RWPE2 (cell line): ENCODE measurements at regions not wholly inside any gene's neighbourhood (a gene's known extent, or its start where the extent isn't known, plus 50 kb on each side); places are given as distances from the start of the nearest gene placed in this dataset.

ENCODE experiments used
- ATAC-seq: fragments of 200-7000 bp; cut with Tn5 transposase; 3 replicates; pipeline ENCODE4 v1.9.1; 2021; ENCODE audit warnings: low read depth
- DNase-seq: peaks from one replicate; pipeline ENCODE4 v3.0.0-alpha.2; 2020; ENCODE audit warnings: low spot score
- H3K27ac ChIP-seq: fragments of 450-650 bp; 2 replicates; pipeline ENCODE4 v1.5.1; 2017; ENCODE audit warnings: mild to moderate bottlenecking; ENCODE audit not compliant: poor library complexity, severe bottlenecking
- H3K27me3 ChIP-seq: fragments of 250-450 bp; sonication (Bioruptor Pico); 2 replicates; pipeline ENCODE4 v1.5.1; 2021; ENCODE audit warnings: mild to moderate bottlenecking, moderate library complexity; ENCODE audit not compliant: insufficient read depth, poor library complexity, severe bottlenecking
- H3K36me3 ChIP-seq: fragments of 250-450 bp; sonication (Bioruptor Pico); 2 replicates; pipeline ENCODE4 v1.5.1; 2020; ENCODE audit warnings: low read depth, mild to moderate bottlenecking, moderate library complexity
- H3K4me1 ChIP-seq: fragments of 250-450 bp; sonication (Bioruptor Pico); 2 replicates; pipeline ENCODE4 v1.5.1; 2021; ENCODE audit warnings: mild to moderate bottlenecking, moderate library complexity; ENCODE audit not compliant: insufficient read depth, poor library complexity, severe bottlenecking
- H3K4me3 ChIP-seq: fragments of 250-450 bp; sonication (Bioruptor Pico); 2 replicates; pipeline ENCODE4 v1.5.1; 2021; ENCODE audit warnings: mild to moderate bottlenecking, moderate library complexity; ENCODE audit not compliant: severe bottlenecking
- H3K9me3 ChIP-seq: fragments of 250-450 bp; sonication (Bioruptor Pico); 2 replicates; pipeline ENCODE4 v1.5.1; 2021; ENCODE audit warnings: mild to moderate bottlenecking, moderate library complexity; ENCODE audit not compliant: severe bottlenecking
- TF ChIP-seq, protein P1 (sequence below): fragments of 450-650 bp; IDR thresholded peaks from one replicate; pipeline ENCODE4 v1.5.1; 2017; ENCODE audit warnings: mild to moderate bottlenecking, moderate library complexity; ENCODE audit not compliant: poor library complexity, severe bottlenecking

DNA sequence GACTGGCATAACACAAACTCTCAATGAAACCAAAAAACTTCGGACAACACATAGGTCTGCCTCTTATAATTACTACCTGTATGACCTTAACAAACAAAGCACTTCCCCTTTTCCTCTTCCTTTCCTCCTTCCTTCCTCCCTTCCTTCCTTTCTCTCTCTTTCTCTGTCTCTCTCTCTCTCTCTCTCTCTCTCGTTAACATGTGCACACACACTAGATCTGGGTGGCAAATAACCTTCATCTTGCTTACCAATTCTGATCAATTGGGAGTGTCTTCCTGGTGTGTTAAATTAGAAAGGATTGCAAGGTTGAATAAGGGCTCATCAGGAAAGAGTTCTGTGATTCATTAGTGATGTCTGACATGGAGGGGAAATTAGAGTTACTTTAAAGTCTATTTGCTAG is 307.8 kb upstream of the PRKD1 start:
- Histone ChIP-seq H3K27ac (no peak overlapping the region), H3K36me3 (no peaks in the 10 kb centered on the region), H3K4me1 (no peaks in the 10 kb centered on the region), H3K4me3 (no peak overlapping the region), H3K27me3 (no peaks in the 10 kb centered on the region), H3K9me3 (no peaks in the 10 kb centered on the region)
- TF ChIP-seq, protein P1, sequence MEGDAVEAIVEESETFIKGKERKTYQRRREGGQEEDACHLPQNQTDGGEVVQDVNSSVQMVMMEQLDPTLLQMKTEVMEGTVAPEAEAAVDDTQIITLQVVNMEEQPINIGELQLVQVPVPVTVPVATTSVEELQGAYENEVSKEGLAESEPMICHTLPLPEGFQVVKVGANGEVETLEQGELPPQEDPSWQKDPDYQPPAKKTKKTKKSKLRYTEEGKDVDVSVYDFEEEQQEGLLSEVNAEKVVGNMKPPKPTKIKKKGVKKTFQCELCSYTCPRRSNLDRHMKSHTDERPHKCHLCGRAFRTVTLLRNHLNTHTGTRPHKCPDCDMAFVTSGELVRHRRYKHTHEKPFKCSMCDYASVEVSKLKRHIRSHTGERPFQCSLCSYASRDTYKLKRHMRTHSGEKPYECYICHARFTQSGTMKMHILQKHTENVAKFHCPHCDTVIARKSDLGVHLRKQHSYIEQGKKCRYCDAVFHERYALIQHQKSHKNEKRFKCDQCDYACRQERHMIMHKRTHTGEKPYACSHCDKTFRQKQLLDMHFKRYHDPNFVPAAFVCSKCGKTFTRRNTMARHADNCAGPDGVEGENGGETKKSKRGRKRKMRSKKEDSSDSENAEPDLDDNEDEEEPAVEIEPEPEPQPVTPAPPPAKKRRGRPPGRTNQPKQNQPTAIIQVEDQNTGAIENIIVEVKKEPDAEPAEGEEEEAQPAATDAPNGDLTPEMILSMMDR: no peak
- DNase-seq (no peak), ATAC-seq (no peak)

DNA sequence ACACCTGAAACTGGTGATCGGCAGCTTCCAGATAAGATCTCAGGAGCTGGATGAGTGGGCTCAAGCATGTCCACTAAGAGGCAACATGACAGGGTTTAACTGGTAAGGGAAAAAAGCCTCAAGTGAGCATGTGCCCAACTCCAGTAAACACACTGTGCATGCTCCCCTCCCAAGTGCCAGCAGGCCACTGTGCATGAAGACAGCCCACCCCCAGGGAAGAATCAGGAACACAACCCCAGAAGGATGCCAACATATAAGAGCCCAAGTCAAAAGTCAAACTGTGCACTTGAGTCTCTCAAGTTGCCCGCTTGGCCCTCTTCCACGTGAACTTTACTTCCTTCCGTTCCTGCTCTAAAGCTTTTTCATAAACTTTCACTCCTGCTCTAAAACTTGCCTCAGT is 311.3 kb upstream of the PRKD1 start:
- H3K4me3 ChIP-seq: no peak overlapping the region
- no peaks in the 10 kb centered on the region for H3K9me3 ChIP-seq
- H3K36me3 ChIP-seq: no peaks in the 10 kb centered on the region
- ATAC-seq: no peak
- DNase-seq: no peak
- H3K4me1 ChIP-seq: peaks cover 10% of the 10 kb centered on the region
- H3K27ac ChIP-seq: no peak overlapping the region
- TF ChIP-seq, protein P1: no peak
- H3K27me3 ChIP-seq: no peaks in the 10 kb centered on the region

- no peak for DNase-seq
- TF ChIP-seq, protein P1: no peak
- H3K4me3 ChIP-seq: no peak overlapping the region
- ATAC-seq: no peak
- H3K4me1 ChIP-seq: peaks cover 17% of the 10 kb centered on the region
- H3K36me3 ChIP-seq: no peaks in the 10 kb centered on the region
- H3K27ac ChIP-seq: no peak overlapping the region
- no peaks in the 10 kb centered on the region for H3K9me3 ChIP-seq
- H3K27me3 ChIP-seq: no peaks in the 10 kb centered on the region
Measured at GRCh38 chr14:30240018-30240417, 312.4 kb upstream of the PRKD1 start.

DNA sequence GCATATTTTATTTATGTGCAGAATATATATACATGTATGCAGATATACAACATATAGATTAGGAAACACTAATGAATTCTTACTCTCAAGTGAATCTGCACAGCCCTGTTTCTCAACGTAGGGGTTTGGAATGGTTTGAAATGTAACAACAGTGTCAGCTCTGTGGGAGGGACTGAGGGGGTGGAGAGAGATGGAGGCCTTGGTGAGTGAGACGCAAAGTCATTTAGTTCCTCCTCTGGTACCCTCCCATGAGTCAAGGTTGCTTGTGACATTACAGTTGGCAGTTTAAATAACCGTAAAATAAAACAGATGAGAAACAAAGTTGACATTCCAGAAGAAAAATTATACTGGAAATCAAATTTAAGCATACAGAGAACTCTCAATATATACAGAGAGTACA is 313.0 kb upstream of the PRKD1 start:
- ATAC-seq (no peak), DNase-seq (no peak)
- TF ChIP-seq, protein P1: no peak
- no peaks in the 10 kb centered on the region for H3K27me3 ChIP-seq
- no peak overlapping the region for H3K27ac ChIP-seq
- peaks cover 17% of the 10 kb centered on the region for H3K4me1 ChIP-seq
- no peak overlapping the region for H3K4me3 ChIP-seq
- H3K9me3 ChIP-seq: no peaks in the 10 kb centered on the region
- no peaks in the 10 kb centered on the region for H3K36me3 ChIP-seq

DNA sequence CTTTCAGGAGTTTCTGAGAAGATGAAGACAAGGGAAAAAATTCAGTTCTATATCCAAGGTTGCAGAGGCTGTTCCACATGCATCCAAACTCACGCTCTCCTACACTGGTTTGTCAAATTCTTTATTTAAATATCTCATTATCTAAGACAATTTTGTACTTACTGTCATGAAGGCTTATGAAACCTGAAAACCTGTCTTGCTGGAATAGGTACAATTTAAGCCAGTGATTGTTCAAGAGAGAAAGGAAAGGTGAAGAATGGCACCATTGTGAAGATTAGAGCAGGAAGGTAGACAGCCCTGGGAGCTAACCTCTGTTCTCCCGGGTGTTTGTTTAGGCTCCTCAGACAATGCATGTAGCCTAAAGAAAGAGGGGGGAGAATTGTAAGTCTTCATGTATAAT is 315.1 kb upstream of the PRKD1 start:
- TF ChIP-seq, protein P1: no peak
- H3K9me3 ChIP-seq: no peaks in the 10 kb centered on the region
- H3K27me3 ChIP-seq: no peaks in the 10 kb centered on the region
- ATAC-seq (no peak), DNase-seq (no peak)
- no peak overlapping the region for H3K4me3 ChIP-seq
- no peak overlapping the region for H3K27ac ChIP-seq
- H3K36me3 ChIP-seq: no peaks in the 10 kb centered on the region
- H3K4me1 ChIP-seq: peaks cover 17% of the 10 kb centered on the region
